Breast epithelium (tissue), 3 donors: ENCODE measurements at regions not wholly inside any gene's neighbourhood (a gene's known extent, or its start where the extent isn't known, plus 50 kb on each side); places are given as distances from the start of the nearest gene placed in this dataset.
"Not testable (repeated sequence)": the region's sequence is repeated elsewhere in the genome, so short reads cannot be mapped to it uniquely, and the experiment has no call there.

ENCODE experiments used
- CTCF ChIP-seq, 3 donors: fragments of 450-650 bp; IDR thresholded peaks; one replicate each; pipeline ENCODE4 v1.5.1; 2016 to 2017; ENCODE audit warnings: antibody characterized with exemption in 3 of 3, mild to moderate bottlenecking in 3 of 3, moderate library complexity in 3 of 3
- POLR2AphosphoS5 ChIP-seq, 3 donors: sonication (generic); formaldehyde crosslinking; IDR thresholded peaks; one replicate each; pipeline ENCODE4 v1.6.1; 2017; ENCODE audit warnings: antibody characterized with exemption in 3 of 3

- not testable (repeated sequence) for TF ChIP-seq CTCF, POLR2AphosphoS5 (IDR thresholded peaks at IDR 0.05)
Observed at GRCh38 chr9:63762230-63762629, 1522.8 kb downstream of the FOXD4L5 start.
